Skeletal muscle tissue (tissue), 3 donors: ENCODE measurements at regions not wholly inside any gene's neighbourhood (a gene's known extent, or its start where the extent isn't known, plus 50 kb on each side); places are given as distances from the start of the nearest gene placed in this dataset.
A peak's percentile ranks its signal among the peaks of the same experiment; 100 is the strongest.

Experiments used
- H3K27ac ChIP-seq: one replicate; pipeline ENCODE4 v1.7.0; 2013; ENCODE audit warnings: mild to moderate bottlenecking, low read depth, low read length, inconsistent platforms
- H3K27me3 ChIP-seq, 3 donors: one replicate each; pipeline ENCODE4 v1.7.0; 2013; ENCODE audit warnings: low read length in 3 of 3; ENCODE audit not compliant: control insufficient read depth in 3 of 3, insufficient read depth in 3 of 3
- H3K36me3 ChIP-seq, 3 donors: one replicate each; pipeline ENCODE4 v1.7.0; 2013; ENCODE audit warnings: low read length in 3 of 3; ENCODE audit not compliant: control insufficient read depth in 3 of 3, insufficient read depth in 3 of 3
- H3K4me1 ChIP-seq, 3 donors: one replicate each; pipeline ENCODE4 v1.7.0; 2013; ENCODE audit warnings: low read length in 3 of 3, mild to moderate bottlenecking in 3 of 3; ENCODE audit not compliant: control insufficient read depth in 3 of 3, insufficient read depth in 3 of 3
- H3K4me3 ChIP-seq, 3 donors: one replicate each; pipeline ENCODE4 v1.7.0; 2013; ENCODE audit warnings: low read length in 3 of 3
- H3K9ac ChIP-seq, 3 donors: one replicate each; pipeline ENCODE4 v1.7.0; 2013; ENCODE audit warnings: low read length in 3 of 3, mild to moderate bottlenecking in 3 of 3, moderate library complexity in 2 of 3, low read depth in 1 of 3
- H3K9me3 ChIP-seq, 3 donors: one replicate each; pipeline ENCODE4 v1.7.0; 2013; ENCODE audit warnings: low read length in 3 of 3; ENCODE audit not compliant: control insufficient read depth in 3 of 3
- donor health status: Osteomylitis.

DNA sequence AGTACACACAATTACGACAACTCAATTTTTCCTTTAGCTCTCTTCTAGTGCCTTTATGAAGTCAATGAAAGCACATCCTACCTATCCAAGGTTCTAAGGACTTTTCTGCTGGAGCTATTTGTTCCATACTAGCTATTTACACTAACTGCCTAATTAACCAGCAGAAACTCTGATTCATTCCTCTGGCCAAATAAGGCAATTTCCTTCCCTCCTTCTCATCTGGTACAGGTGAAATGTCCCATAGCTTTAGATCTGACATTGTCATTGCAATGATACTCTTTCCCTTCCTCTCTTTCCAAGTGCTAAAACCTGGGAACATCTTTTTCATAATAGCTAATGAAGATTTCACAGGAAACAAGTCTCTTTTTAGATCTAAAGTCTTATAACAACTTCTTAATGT, 521.7 kb downstream of the SOX2 start:
- Histone ChIP-seq H3K4me3 (no peak overlapping the region), H3K9me3 (no peaks in the 10 kb centered on the region), H3K27ac (no peak overlapping the region), H3K36me3 (no peaks in the 10 kb centered on the region), H3K9ac (no peak overlapping the region), H3K27me3 (no peaks in the 10 kb centered on the region), H3K4me1 (peaks cover 0 to 3% (median 0%) of the 10 kb centered on the region in 3 donors)

DNA sequence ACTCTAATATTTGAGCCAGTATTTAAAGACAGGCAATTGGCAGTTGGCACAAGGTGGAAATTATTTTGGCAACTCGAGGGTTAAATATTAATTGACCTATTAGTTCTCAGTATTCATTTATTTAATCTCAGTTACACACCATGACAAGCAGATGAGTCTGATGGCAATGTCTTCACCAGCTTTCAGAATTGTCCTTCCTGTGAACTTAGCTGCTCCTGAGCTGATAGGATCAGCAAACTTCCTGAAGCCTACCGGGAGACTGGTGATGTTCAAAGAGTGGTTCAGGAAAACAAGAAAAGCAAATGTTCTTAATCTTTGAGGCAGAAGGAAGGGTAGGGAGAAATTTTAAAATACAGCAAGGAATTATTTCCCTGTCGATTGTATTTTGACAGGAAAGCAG, 522.2 kb downstream of the SOX2 start:
- no peaks in the 10 kb centered on the region for H3K36me3 ChIP-seq
- no peak overlapping the region for H3K4me3 ChIP-seq
- H3K9me3 ChIP-seq = no peaks in the 10 kb centered on the region
- no peak overlapping the region for H3K9ac ChIP-seq
- H3K27me3 ChIP-seq = no peaks in the 10 kb centered on the region
- H3K27ac ChIP-seq = no peak overlapping the region
- H3K4me1 ChIP-seq = peaks cover 0 to 3% (median 0%) of the 10 kb centered on the region in 3 donors

DNA sequence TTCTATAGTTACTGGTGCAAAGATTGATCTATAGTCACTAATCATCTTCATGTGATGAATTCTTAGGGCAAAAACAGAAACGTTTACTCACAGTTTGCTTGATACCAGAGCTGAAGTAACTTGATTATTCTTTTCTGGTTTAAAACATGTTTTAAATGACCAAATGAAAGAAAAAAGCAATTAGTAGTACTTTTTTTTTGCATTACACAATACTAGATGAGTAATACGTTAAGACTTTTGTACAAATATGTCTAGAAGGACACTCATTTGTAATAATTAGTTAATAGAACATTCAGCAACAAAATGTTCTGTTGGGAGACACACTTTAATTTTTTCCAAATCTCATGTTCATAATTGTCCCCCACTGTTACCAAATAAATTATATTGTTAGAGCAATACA, 523.2 kb downstream of the SOX2 start:
- H3K4me3 ChIP-seq = no peak overlapping the region
- no peak overlapping the region for H3K27ac ChIP-seq
- H3K9me3 ChIP-seq = no peaks in the 10 kb centered on the region
- H3K36me3 ChIP-seq = no peaks in the 10 kb centered on the region
- no peaks in the 10 kb centered on the region for H3K27me3 ChIP-seq
- H3K9ac ChIP-seq = no peak overlapping the region
- H3K4me1 ChIP-seq = peaks cover 0 to 3% (median 0%) of the 10 kb centered on the region in 3 donors

DNA sequence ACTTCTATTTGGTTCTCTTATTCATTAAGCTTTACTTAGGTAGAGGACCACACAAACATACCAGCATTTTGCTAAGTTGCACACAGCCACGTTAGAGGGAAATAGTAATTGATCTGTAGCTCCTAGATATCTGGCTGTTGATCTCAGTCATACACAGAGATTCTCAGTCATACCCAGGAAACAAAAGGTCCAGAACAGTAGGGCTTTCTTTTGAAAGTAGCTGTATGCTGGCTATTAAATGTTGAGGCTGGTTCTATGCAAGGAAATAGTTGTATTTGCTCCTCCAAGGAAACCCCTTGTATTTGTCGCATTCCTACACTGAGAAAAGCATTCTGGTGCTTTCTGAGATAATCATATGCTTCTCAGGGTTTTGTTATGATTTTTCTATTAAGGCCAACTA, 523.8 kb downstream of the SOX2 start:
- H3K27me3 ChIP-seq = no peaks in the 10 kb centered on the region
- H3K9me3 ChIP-seq = no peaks in the 10 kb centered on the region
- H3K27ac ChIP-seq = no peak overlapping the region
- no peaks in the 10 kb centered on the region for H3K36me3 ChIP-seq
- peaks cover 0 to 3% (median 0%) of the 10 kb centered on the region in 3 donors for H3K4me1 ChIP-seq
- no peak overlapping the region for H3K9ac ChIP-seq
- H3K4me3 ChIP-seq = no peak overlapping the region

DNA sequence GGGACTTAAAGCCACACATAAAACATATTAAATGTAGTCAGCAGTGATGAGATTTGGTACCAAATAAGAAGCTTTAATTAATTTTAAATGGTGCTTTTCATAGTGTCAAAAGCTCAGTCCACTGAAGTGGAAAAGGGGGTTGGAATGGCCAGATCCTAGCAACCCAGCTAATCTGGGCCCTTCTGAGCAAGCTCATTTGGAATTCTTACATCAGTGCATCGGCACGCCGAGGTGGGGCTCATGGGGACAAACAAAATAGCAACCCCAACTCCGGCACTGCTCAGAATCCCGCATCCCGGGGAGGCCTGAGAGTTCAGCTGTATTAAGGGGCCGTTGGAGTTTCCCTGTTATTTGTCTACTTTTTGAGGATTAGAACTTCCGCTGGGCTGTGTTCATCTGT, 526.4 kb downstream of the SOX2 start:
- Histone ChIP-seq H3K27me3 (no peaks in the 10 kb centered on the region), H3K4me3 (no peak overlapping the region), H3K9ac (no peak overlapping the region), H3K4me1 (peaks cover 0 to 3% (median 0%) of the 10 kb centered on the region in 3 donors), H3K9me3 (no peaks in the 10 kb centered on the region), H3K27ac (no peak overlapping the region), H3K36me3 (no peaks in the 10 kb centered on the region)

DNA sequence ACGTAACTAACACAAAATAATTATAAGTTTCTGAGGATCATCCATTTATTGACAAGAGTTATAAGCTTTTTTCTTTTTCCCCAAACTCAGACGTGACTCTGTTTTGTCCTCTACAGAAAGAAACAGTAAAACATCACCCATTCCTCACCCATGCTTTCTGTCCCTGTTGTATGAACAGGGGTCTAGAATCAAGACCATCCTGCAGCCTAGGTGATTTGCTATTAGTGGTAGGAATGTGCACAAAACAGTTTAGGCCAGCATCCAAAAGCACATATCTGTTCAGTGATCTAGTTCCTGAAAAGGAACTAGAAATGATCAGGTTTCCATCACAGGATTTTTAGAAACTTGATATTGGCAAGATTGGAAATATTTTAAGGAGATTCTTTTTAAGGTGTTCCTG, 527.6 kb downstream of the SOX2 start:
- Histone ChIP-seq H3K4me1 (peaks cover 0 to 3% (median 0%) of the 10 kb centered on the region in 3 donors), H3K9me3 (no peaks in the 10 kb centered on the region), H3K4me3 (no peak overlapping the region), H3K9ac (no peak overlapping the region), H3K27me3 (no peaks in the 10 kb centered on the region), H3K27ac (no peak overlapping the region), H3K36me3 (no peaks in the 10 kb centered on the region)

DNA sequence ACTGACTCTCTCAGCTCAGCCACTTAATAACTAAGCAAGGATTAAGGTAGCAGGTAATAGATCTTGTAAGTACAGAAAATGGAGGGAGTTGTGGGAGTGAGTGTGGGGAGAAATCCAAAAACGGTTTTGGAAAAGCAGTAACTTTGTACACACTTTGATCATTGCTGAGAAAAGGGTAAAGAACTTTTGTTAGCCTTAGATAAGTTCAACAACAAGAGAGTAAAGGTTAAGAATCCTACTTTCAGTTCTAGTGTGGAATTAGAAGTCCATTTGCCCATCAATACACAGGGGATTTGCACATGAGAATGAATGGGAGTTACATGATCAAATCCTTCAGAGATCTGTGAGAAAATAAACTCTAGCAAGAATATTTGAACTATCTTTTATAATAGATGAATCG, 528.7 kb downstream of the SOX2 start:
- Histone ChIP-seq H3K9ac (no peak overlapping the region), H3K36me3 (no peaks in the 10 kb centered on the region), H3K27me3 (no peaks in the 10 kb centered on the region), H3K9me3 (no peaks in the 10 kb centered on the region), H3K27ac (no peak overlapping the region), H3K4me3 (no peak overlapping the region), H3K4me1 (peaks cover 0 to 3% (median 0%) of the 10 kb centered on the region in 3 donors)

DNA sequence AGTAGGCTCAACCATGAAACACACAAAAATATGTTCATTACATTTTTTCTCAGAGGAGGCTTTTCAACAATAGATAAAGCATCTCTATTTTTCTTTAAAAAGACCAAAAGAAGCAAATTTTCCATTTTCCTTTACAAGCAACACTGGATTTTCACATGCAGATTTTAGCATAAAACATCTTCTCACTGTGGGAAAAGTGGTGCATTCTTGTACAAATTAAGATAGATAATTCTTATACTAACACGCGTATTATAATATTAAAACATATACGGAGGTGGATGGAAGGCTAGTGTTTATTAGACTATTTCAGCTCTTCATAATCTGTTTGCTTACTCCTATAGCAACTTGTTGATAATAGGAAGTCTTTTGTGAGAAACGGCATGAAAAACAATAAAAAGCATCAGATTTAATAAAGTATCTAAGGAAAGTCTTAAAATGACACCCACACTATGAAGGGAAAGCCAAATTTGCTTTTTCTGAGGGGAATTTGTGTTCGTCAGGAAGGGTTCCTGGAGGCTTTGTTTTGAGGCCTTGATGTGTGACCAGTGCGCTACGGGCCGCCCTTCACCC, 529.6 kb downstream of the SOX2 start:
- Histone ChIP-seq H3K27me3 (no peaks in the 10 kb centered on the region), H3K36me3 (no peaks in the 10 kb centered on the region), H3K4me3 (no peak overlapping the region), H3K4me1 (peaks cover 0 to 3% (median 0%) of the 10 kb centered on the region in 3 donors), H3K9me3 (no peaks in the 10 kb centered on the region), H3K27ac (peak overlapping the region; percentile 25), H3K9ac (peak overlapping the region in 1 of 3 donors; percentile 35)

DNA sequence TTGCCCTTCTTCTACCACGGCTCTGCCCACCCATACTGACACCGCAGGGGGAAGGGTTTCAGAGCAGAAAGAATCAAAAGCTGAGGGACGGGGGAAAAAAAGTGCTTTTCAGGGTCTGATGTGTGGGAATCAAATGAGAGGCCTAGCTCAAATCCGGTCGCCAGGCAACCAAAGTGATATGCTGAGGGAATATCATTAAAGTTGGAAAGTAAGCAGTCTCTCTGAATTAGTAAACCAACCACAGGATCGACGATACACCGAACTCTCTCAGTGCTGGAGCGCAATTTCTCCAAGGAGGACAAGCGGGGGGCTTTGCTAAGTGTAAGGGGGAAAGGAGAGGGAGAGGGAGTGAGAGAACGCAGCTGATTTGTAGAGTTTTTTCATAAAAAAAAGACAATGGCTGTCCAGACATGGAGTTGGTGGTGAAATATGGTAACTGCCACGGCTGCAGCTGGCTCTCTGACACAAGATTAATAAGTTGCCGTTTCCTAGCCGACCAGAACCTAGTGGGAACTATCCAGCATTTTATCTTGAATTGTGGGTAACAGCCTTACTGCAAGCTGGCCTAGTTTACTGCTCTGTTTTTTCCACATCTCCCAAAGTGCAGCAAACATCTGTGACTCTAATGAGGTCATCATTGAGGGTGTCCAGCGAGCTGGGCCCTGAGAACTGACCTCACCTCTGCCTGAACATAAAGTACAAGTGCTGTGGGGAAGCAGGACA, 530.2 kb downstream of the SOX2 start:
- H3K9ac ChIP-seq = peak overlapping the region in 1 of 3 donors; percentile 35

DNA sequence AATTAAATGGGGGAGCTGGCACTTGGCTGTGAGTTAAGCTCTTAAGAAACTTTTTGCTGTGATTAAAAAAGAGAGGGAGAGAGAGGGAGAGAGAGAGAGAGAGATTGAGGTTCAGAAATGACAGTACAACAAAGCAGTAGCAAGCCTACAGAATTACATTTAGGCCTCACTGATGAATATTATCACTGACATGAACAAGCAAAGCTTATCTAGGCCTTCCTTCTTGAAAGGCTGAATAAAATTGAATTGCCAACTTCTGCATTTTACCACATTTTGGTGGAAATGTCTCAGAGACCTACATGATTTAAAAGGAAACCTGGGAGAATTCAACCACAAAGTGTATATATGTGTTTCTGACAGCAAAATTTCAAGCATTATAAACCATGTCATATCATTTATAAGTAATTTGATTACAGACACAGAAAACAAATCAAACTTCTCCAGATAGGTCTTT, 530.8 kb downstream of the SOX2 start:
- H3K9ac ChIP-seq = no peak overlapping the region

More for the DNA sequence above, 530.2 kb downstream of the SOX2 start:
- peak overlapping the region; percentile 25 for H3K27ac ChIP-seq
- H3K36me3 ChIP-seq = no peaks in the 10 kb centered on the region
- peaks cover 0 to 3% (median 0%) of the 10 kb centered on the region in 3 donors for H3K4me1 ChIP-seq
- H3K4me3 ChIP-seq = no peak overlapping the region
- no peaks in the 10 kb centered on the region for H3K27me3 ChIP-seq
- H3K9me3 ChIP-seq = no peaks in the 10 kb centered on the region

More for the DNA sequence above, 530.8 kb downstream of the SOX2 start:
- Histone ChIP-seq H3K4me1 (peaks cover 0 to 3% (median 0%) of the 10 kb centered on the region in 3 donors), H3K9me3 (no peaks in the 10 kb centered on the region), H3K36me3 (no peaks in the 10 kb centered on the region), H3K27me3 (no peaks in the 10 kb centered on the region), H3K27ac (no peak overlapping the region), H3K4me3 (no peak overlapping the region)
